SK-N-SH (cell line): ENCODE measurements at regions not wholly inside any gene's neighbourhood (a gene's known extent, or its start where the extent isn't known, plus 50 kb on each side); places are given as distances from the start of the nearest gene placed in this dataset.

ENCODE experiments used
- CTCF ChIA-PET: fragments of 300-600, 350-600 bp; formaldehyde crosslinking; extraction: SDS; loops from one replicate; lab custom pipeline; 2021; lab: Yijun Ruan, JAX
- POLR2A ChIA-PET: fragments of 350-600 bp; sonication (Branson Sonifier 250); formaldehyde crosslinking; extraction: SDS; loops from one replicate; lab custom pipeline; 2020; ENCODE audit warnings: antibody characterized with exemption, inconsistent platforms; lab: Yijun Ruan, JAX
- DNase-seq: peaks from one replicate; pipeline ENCODE4 v3.0.0; 2012
- H2AFZ ChIP-seq: fragments of 200-600 bp; sonication (generic); 2 replicates; pipeline ENCODE4 v1.8.1; 2016; ENCODE audit warnings: antibody characterized with exemption, mild to moderate bottlenecking, low read depth
- H3F3A ChIP-seq: fragments of 200-600 bp; sonication (generic); replicated peaks from 2 replicates; pipeline ENCODE3; 2016; ENCODE audit warnings: antibody characterized with exemption, mild to moderate bottlenecking; ENCODE audit not compliant: insufficient read depth
- H3K27ac ChIP-seq, 2 experiments: fragments of 200-500 bp in 1 of 2; fragments of 200-600 bp in 1 of 2; sonication (Bioruptor generic) in 1 of 2; sonication (generic), shearing (Covaris generic) in 1 of 2; 2 replicates each; pipeline versions ENCODE4 v1.5.1 to v1.6.1; 2014 to 2016; ENCODE audit warnings: low read depth in 2 of 2, inconsistent platforms in 1 of 2, low read length in 1 of 2, mild to moderate bottlenecking in 1 of 2, mixed read lengths in 1 of 2
- H3K27me3 ChIP-seq: fragments of 200-600 bp; sonication (generic), shearing (Covaris generic); 2 replicates; pipeline ENCODE4 v1.6.1; 2016; ENCODE audit warnings: mixed run types; ENCODE audit not compliant: insufficient read depth
- H3K36me3 ChIP-seq, 2 experiments: fragments of 200-500 bp in 1 of 2; fragments of 200-600 bp in 1 of 2; sonication (Bioruptor generic) in 1 of 2; sonication (generic) in 1 of 2; replicated peaks in 1 of 2; 2 replicates each; pipeline versions ENCODE3 to v1.5.1; 2014 to 2016; ENCODE audit warnings: low read length in 1 of 2, mild to moderate bottlenecking in 1 of 2; ENCODE audit not compliant: insufficient read depth in 2 of 2, control insufficient read depth in 1 of 2
- H3K4me1 ChIP-seq, 2 experiments: fragments of 200-500 bp in 1 of 2; fragments of 200-600 bp in 1 of 2; sonication (Bioruptor generic) in 1 of 2; sonication (generic), shearing (Covaris generic) in 1 of 2; 2 replicates each; pipeline versions ENCODE4 v1.5.1 to v1.6.1; 2014 to 2016; ENCODE audit warnings: low read depth in 1 of 2, low read length in 1 of 2, mixed run types in 1 of 2; ENCODE audit not compliant: insufficient read depth in 2 of 2, control insufficient read depth in 1 of 2
- H3K4me2 ChIP-seq: fragments of 200-600 bp; sonication (generic), shearing (Covaris generic); 2 replicates; pipeline ENCODE4 v1.6.1; 2017; ENCODE audit warnings: mixed run types
- H3K4me3 ChIP-seq, 2 experiments: fragments of 200-500 bp in 1 of 2; fragments of 200-600 bp in 1 of 2; sonication (Bioruptor generic) in 1 of 2; sonication (generic), shearing (Covaris generic) in 1 of 2; 2 replicates each; pipeline versions ENCODE4 v1.5.1 to v1.8.1; 2014 to 2016; ENCODE audit warnings: low read depth in 2 of 2, inconsistent platforms in 1 of 2, low read length in 1 of 2, mild to moderate bottlenecking in 1 of 2, mixed read lengths in 1 of 2, moderate library complexity in 1 of 2
- H3K79me2 ChIP-seq: fragments of 200-600 bp; sonication (generic); 2 replicates; pipeline ENCODE4 v1.8.1; 2017; ENCODE audit warnings: mild to moderate bottlenecking; ENCODE audit not compliant: insufficient read depth
- H3K9ac ChIP-seq: fragments of 200-600 bp; sonication (generic); 2 replicates; pipeline ENCODE4 v1.6.1; 2017; ENCODE audit warnings: mixed run types
- H3K9me2 ChIP-seq: fragments of 200-600 bp; sonication (generic); 2 replicates; pipeline ENCODE4 v1.6.1; 2017; ENCODE audit warnings: mixed run types
- H3K9me3 ChIP-seq: fragments of 200-600 bp; sonication (generic); 2 replicates; pipeline ENCODE4 v1.6.1; 2017; ENCODE audit warnings: mixed run types, mild to moderate bottlenecking, moderate library complexity
- H4K20me1 ChIP-seq: fragments of 200-600 bp; sonication (generic); 2 replicates; pipeline ENCODE4 v1.6.1; 2017; ENCODE audit warnings: mild to moderate bottlenecking, mixed run types; ENCODE audit not compliant: insufficient read depth
- EP300 ChIP-seq, 2 experiments: IDR thresholded peaks; 2 replicates each; pipeline versions ENCODE4 v1.4.0 to v1.6.1; 2012; ENCODE audit warnings: borderline replicate concordance in 1 of 2, low read depth in 1 of 2, low read length in 1 of 2
- EZH2phosphoT487 ChIP-seq: fragments of 200-600 bp; sonication (generic); IDR thresholded peaks from 2 replicates; pipeline ENCODE4 v1.6.1; 2017; ENCODE audit warnings: low read depth, mixed run types, mild to moderate bottlenecking, antibody characterized with exemption, moderate library complexity, borderline replicate concordance
- FOSL2 ChIP-seq: IDR thresholded peaks from 2 replicates; pipeline ENCODE4 v1.4.0; 2012; ENCODE audit warnings: low read depth, mild to moderate bottlenecking, moderate library complexity, borderline replicate concordance
- FOXJ3 ChIP-seq: sonication (generic); formaldehyde crosslinking; IDR thresholded peaks from 2 replicates; pipeline ENCODE4 v1.5.1; 2020; ENCODE audit warnings: mild to moderate bottlenecking, missing genetic modification reagents
- GABPA ChIP-seq: IDR thresholded peaks from 2 replicates; pipeline ENCODE4 v1.4.0; 2012; ENCODE audit warnings: low read depth, mild to moderate bottlenecking
- MAX ChIP-seq: IDR thresholded peaks from 2 replicates; pipeline ENCODE4 v1.4.0; 2012; ENCODE audit warnings: low read depth
- MEF2A ChIP-seq: IDR thresholded peaks from 2 replicates; pipeline ENCODE4 v1.4.0; 2012; ENCODE audit warnings: low read depth, borderline replicate concordance
- NFIC ChIP-seq: IDR thresholded peaks from 2 replicates; pipeline ENCODE4 v1.4.0; 2012; ENCODE audit warnings: borderline replicate concordance
- PBX3 ChIP-seq: IDR thresholded peaks from 2 replicates; pipeline ENCODE4; 2012
- POLR2AphosphoS5 ChIP-seq: IDR thresholded peaks from 2 replicates; pipeline ENCODE4 v1.6.1; 2012; ENCODE audit warnings: low read depth, low read length
- REST ChIP-seq: IDR thresholded peaks from 2 replicates; pipeline ENCODE4 v1.6.1; 2012; ENCODE audit warnings: mild to moderate bottlenecking, low read depth, low read length, moderate library complexity
- RFX5 ChIP-seq: IDR thresholded peaks from 2 replicates; pipeline ENCODE4 v1.6.1; 2012; ENCODE audit warnings: mild to moderate bottlenecking, improper control_type of control experiment, low read length
- RXRA ChIP-seq: IDR thresholded peaks from 2 replicates; pipeline ENCODE4 v1.4.0; 2012; ENCODE audit warnings: low read depth, mild to moderate bottlenecking, borderline replicate concordance
- TAF1 ChIP-seq: IDR thresholded peaks from 2 replicates; pipeline ENCODE4 v1.6.1; 2012; ENCODE audit warnings: low read depth, mild to moderate bottlenecking, low read length, moderate library complexity, borderline replicate concordance
- TCF12 ChIP-seq: IDR thresholded peaks from 2 replicates; pipeline ENCODE4 v1.4.0; 2012
- USF1 ChIP-seq: IDR thresholded peaks from 2 replicates; pipeline ENCODE4 v1.4.0; 2012; ENCODE audit warnings: low read depth, borderline replicate concordance
- ZBTB33 ChIP-seq: IDR thresholded peaks from 2 replicates; pipeline ENCODE4 v1.4.0; 2012; ENCODE audit warnings: low read depth, borderline replicate concordance
- WGBS: methylation state at CpG from one replicate; pipeline ENCODE4 v1.1.6; 2017; ENCODE audit warnings: low lambda C conversion rate; 5-methylcytosine and 5-hydroxymethylcytosine counted together

GRCh38 chr12:116421785-116422538 is 137.2 kb upstream of the MAP1LC3B2 start:
- ChIA-PET POLR2A (no interaction called here), CTCF (interaction anchor here (0.6 to 0.9 kb wide), 2 partner anchors 44 to 281 kb away, joined by 3 read pairs; no protein-coding TSS in a partner anchor)
- H3K27me3 ChIP-seq, result no peaks in the 10 kb centered on the region
- peak; percentile 33; the same call in 1 of the 2 replicates for TF ChIP-seq USF1
- no peak for TF ChIP-seq GABPA
- no peak for TF ChIP-seq EZH2phosphoT487
- TF ChIP-seq MEF2A, result no peak
- H3K4me2 ChIP-seq, result no peak overlapping the region
- peaks cover 26% of the 10 kb centered on the region for H3F3A ChIP-seq
- no peaks in the 10 kb centered on the region for H4K20me1 ChIP-seq
- no peaks in the 10 kb centered on the region for H3K36me3 ChIP-seq
- 100% methylated on average over 2 of the region's 2 CpGs for WGBS
- no peaks in the 10 kb centered on the region for H3K9me2 ChIP-seq
- H3K27ac ChIP-seq, result no peak overlapping the region
- H3K9ac ChIP-seq, result no peak overlapping the region
- H3K4me1 ChIP-seq, result peaks cover 3 to 10% of the 10 kb centered on the region in 2 experiments; a peak in 3 of 4 replicates
- H3K9me3 ChIP-seq, result no peaks in the 10 kb centered on the region
- DNase-seq, result no peak
- H2AFZ ChIP-seq, result no peak overlapping the region
- no peaks in the 10 kb centered on the region for H3K79me2 ChIP-seq
- H3K4me3 ChIP-seq, result no peak overlapping the region

GRCh38 chr12:116423094-116423493 is 136.1 kb upstream of the MAP1LC3B2 start:
- H3K9me2 ChIP-seq, result no peaks in the 10 kb centered on the region
- no peak overlapping the region; the same call in 1 of the 2 replicates for H2AFZ ChIP-seq
- peaks cover 3 to 10% of the 10 kb centered on the region in 2 experiments; a peak in 3 of 4 replicates for H3K4me1 ChIP-seq
- 0 out of 2 replicates have a peak, but pooled peaks have one; percentile 20 for TF ChIP-seq USF1
- peak; percentile 53; the same call in 1 of the 2 replicates for TF ChIP-seq NFIC
- TF ChIP-seq MAX, result peak; percentile 88
- TF ChIP-seq FOXJ3 (CRISPR knock-in tag), result no peak
- TF ChIP-seq PBX3, result peak; percentile 93
- no peak for TF ChIP-seq ZBTB33
- TF ChIP-seq TCF12, result peak; percentile 99
- no peak for TF ChIP-seq TAF1
- no peak for TF ChIP-seq RFX5
- TF ChIP-seq REST, result 0 out of 2 replicates have a peak, but pooled peaks have one; percentile 36
- TF ChIP-seq RXRA, result no peak
- TF ChIP-seq POLR2AphosphoS5, result peak; percentile 90
- TF ChIP-seq EP300 (IDR thresholded peaks at IDR 0.05; ENCODE audit: borderline replicate concordance in 1 of 2, low read depth in 1 of 2, low read length in 1 of 2), result peak in 1 of 2 experiments; percentile 84; a peak in 2 of 4 replicates
- TF ChIP-seq FOSL2, result peak; percentile 53; the same call in 1 of the 2 replicates
- peaks cover 26% of the 10 kb centered on the region for H3F3A ChIP-seq
- peak overlapping the region in 1 of 2 experiments; percentile 52; a peak in 2 of 4 replicates for H3K27ac ChIP-seq
- no peaks in the 10 kb centered on the region for H3K79me2 ChIP-seq
- H3K36me3 ChIP-seq, result no peaks in the 10 kb centered on the region
- H3K4me3 ChIP-seq, result no peak overlapping the region
- H4K20me1 ChIP-seq, result no peaks in the 10 kb centered on the region
- H3K4me2 ChIP-seq, result peak overlapping the region; percentile 3; the same call in 1 of the 2 replicates
- H3K9me3 ChIP-seq, result no peaks in the 10 kb centered on the region
- 28% methylated on average over 4 of the region's 4 CpGs for WGBS
- no peaks in the 10 kb centered on the region for H3K27me3 ChIP-seq
- no peak overlapping the region for H3K9ac ChIP-seq
- POLR2A ChIA-PET, result no interaction called here
- DNase-seq, result no peak
- CTCF ChIA-PET, result interaction anchor here (1.0 kb wide), 1 partner anchor 9 kb away, joined by 3 read pairs; no protein-coding TSS in a partner anchor
